SJSA1 (cell line): ENCODE measurements at regions not wholly inside any gene's neighbourhood (a gene's known extent, or its start where the extent isn't known, plus 50 kb on each side); places are given as distances from the start of the nearest gene placed in this dataset.

ENCODE experiments used
- DNase-seq, 2 experiments: peaks; one replicate each; pipeline ENCODE4 v3.0.0-alpha.2; 2015 to 2020; ENCODE audit warnings: low spot score in 2 of 2, low read depth in 1 of 2
- H3K27ac ChIP-seq: fragments of 250-450 bp; sonication (Bioruptor Pico); 2 replicates; pipeline ENCODE4 v1.5.1; 2020; ENCODE audit warnings: mild to moderate bottlenecking, moderate library complexity
- H3K27me3 ChIP-seq: fragments of 250-450 bp; sonication (Bioruptor Pico); replicated peaks from 2 replicates; pipeline ENCODE4 v1.5.1; 2020; ENCODE audit warnings: mild to moderate bottlenecking, moderate library complexity
- H3K36me3 ChIP-seq: fragments of 250-450 bp; sonication (Bioruptor Pico); 2 replicates; pipeline ENCODE4 v1.5.1; 2020; ENCODE audit warnings: mild to moderate bottlenecking
- H3K4me1 ChIP-seq: fragments of 250-450 bp; sonication (Bioruptor Pico); replicated peaks from 2 replicates; pipeline ENCODE4 v1.6.1; 2021; ENCODE audit warnings: mild to moderate bottlenecking
- H3K4me3 ChIP-seq: fragments of 250-450 bp; sonication (Bioruptor Pico); 2 replicates; pipeline ENCODE4 v1.5.1; 2020; ENCODE audit warnings: mild to moderate bottlenecking
- H3K9me3 ChIP-seq: fragments of 250-450 bp; sonication (Bioruptor Pico); replicated peaks from 2 replicates; pipeline ENCODE4 v1.5.1; 2020; ENCODE audit warnings: mild to moderate bottlenecking

DNA sequence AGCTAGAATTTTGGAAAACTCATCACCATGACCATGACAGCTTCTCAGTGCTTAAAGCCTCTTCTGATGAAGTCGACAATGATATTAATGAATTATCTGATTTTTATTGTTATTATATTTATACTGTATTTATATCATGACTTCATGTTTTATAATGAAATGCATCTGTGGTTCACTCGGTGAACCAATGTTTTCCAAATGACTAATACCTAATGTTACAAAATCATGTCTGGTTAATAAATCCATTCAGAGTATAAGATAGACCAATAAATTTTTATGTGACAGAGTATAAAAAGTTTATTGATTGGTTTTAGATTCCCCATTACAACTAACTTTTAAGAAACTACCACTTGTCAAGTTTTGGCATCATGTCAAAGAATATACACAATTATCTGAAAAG lies 416.5 kb downstream of the MLLT3 start:
- no peak for DNase-seq
- H3K27me3 ChIP-seq: no peaks in the 10 kb centered on the region
- no peak overlapping the region for H3K27ac ChIP-seq

DNA sequence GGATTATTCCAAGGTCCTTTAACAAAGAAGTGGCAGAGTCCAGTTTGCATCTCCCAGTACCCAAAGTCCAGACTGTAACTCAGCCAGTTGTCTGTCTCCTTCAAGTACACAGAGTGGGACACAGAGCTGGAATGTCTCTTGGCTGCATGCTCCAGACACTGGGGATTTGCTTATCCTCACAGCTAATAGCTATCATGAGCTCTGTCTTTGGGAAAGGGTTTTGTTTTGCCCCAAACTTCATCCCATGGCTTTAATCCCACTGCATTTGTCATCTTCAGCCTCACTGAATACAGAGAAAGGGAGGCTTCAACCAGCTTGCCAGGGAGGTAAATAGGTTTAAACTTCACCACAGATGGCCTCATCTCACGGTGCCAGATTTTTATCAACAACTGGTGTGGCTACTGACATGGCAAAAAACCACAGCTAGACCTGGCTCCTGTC lies 412.2 kb upstream of the SLC24A2 start:
- no peaks in the 10 kb centered on the region for H3K27me3 ChIP-seq
- no peak overlapping the region for H3K4me3 ChIP-seq
- H3K27ac ChIP-seq: no peak overlapping the region
- H3K9me3 ChIP-seq: no peaks in the 10 kb centered on the region
- DNase-seq: no peak
- no peaks in the 10 kb centered on the region for H3K4me1 ChIP-seq
- no peaks in the 10 kb centered on the region for H3K36me3 ChIP-seq

More for the DNA sequence above, 416.5 kb downstream of the MLLT3 start:
- Histone ChIP-seq H3K4me3 (no peak overlapping the region), H3K9me3 (no peaks in the 10 kb centered on the region), H3K36me3 (no peaks in the 10 kb centered on the region), H3K4me1 (no peaks in the 10 kb centered on the region)

DNA sequence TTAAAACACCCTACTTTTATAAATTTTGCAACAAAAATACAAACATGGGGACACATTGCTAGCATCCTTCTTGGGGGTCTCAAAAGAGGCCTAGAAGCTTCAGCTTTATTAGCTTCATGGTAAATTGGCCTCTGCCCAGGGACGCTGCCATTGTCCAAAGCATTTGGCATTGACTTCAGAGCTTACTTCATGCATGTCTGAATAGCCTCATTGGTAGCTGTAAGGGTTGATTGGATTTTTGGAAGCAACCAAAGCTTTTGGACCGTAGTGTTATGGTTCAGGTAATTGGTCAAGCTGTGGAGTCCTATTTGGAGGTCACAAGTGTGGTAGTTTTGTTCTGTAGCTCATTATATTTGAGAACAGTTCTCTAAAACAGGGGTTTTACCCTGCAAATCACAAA lies 411.7 kb upstream of the SLC24A2 start:
- Histone ChIP-seq H3K4me1 (no peaks in the 10 kb centered on the region), H3K27ac (no peak overlapping the region), H3K9me3 (no peaks in the 10 kb centered on the region), H3K4me3 (no peak overlapping the region), H3K36me3 (no peaks in the 10 kb centered on the region), H3K27me3 (no peaks in the 10 kb centered on the region)
- DNase-seq: no peak

DNA sequence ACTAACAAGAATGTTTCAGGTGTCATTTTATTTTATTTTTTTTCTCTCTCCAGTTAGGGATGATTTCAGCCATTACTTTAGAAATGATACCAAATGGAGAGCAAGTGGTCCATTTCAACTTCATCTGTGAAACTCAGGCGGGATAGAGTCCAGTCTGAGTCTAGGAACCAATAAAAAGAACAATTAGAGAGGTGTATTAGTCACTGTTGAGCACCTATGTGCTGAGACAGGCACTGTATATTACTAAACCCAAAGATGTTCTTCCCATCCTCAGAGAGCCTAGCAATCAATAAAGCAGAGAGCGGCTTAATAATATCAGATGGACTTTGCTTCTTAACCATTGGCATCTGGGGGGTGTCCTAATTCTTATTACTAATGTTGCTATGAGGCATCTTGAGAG lies 410.3 kb upstream of the SLC24A2 start:
- H3K27me3 ChIP-seq: no peaks in the 10 kb centered on the region
- no peak overlapping the region for H3K4me3 ChIP-seq
- H3K36me3 ChIP-seq: no peaks in the 10 kb centered on the region
- H3K9me3 ChIP-seq: no peaks in the 10 kb centered on the region
- no peak for DNase-seq
- H3K27ac ChIP-seq: no peak overlapping the region
- H3K4me1 ChIP-seq: no peaks in the 10 kb centered on the region

DNA sequence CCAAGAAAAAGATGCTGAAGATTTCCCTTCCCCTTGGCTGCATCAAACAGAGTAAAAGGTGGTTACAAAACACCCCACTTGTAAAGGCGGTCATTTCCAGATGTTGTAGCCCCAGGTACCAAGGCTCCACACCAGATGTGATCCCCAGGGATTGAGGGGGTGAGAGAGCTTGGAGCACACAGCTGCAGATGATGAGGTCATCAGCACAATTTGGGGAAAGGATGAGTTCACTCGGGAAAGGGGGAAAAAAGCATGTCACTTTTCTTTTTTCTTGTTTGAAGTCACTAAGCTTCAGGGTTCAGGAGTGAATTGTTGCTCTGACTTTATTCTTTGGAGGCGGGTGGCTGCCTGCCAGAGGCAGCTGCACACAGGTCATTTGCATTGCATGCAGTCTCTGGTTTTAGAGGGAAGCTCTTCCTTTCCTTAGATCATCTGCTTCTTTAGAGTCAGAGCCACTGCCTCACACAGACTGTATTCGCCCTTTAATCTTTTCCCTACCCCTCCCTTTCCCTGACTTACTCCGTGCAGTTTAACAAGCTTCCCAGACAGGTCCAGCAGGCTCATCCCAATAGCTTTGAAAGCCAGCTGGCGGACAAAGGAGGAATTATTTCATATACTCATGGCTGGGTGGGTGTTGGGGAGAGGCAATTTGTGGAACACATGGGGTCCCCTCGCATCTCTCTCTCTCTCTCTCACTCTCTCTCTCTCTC lies 409.3 kb upstream of the SLC24A2 start:
- Histone ChIP-seq H3K27me3 (no peaks in the 10 kb centered on the region), H3K36me3 (no peaks in the 10 kb centered on the region), H3K4me1 (no peaks in the 10 kb centered on the region), H3K4me3 (no peak overlapping the region), H3K9me3 (no peaks in the 10 kb centered on the region), H3K27ac (no peak overlapping the region)
- no peak for DNase-seq

DNA sequence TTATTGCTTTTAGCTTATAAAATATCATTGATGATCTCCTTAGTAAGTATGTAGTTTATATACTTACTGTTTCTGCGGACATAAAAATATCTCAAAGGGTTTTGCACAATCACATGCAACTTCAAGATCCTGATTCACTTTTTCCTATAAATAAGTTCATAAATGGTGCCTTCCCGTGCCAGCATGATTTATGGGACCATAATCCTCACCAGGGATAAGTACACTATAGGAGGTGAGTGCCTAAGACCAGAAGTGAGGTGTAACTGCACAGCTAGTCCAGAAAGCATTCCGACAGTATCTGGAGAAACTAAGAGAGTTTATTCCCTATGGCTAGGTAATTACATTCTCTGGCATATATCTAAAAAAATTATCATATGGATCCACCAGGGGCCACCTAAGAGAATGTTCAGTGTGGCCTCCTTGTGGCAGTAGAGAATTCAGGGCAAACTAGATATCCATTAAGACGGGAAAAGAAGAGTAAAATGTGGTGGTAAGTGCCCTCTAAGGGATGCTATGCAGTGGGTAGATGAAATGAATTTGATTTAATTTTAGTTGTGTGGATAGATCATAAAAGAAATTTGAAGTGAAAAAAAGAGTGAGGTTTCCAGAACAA lies 402.5 kb upstream of the SLC24A2 start:
- no peak overlapping the region for H3K4me3 ChIP-seq
- no peak overlapping the region for H3K27ac ChIP-seq
- no peaks in the 10 kb centered on the region for H3K27me3 ChIP-seq
- no peaks in the 10 kb centered on the region for H3K9me3 ChIP-seq
- H3K36me3 ChIP-seq: no peaks in the 10 kb centered on the region
- H3K4me1 ChIP-seq: no peaks in the 10 kb centered on the region
- no peak for DNase-seq

DNA sequence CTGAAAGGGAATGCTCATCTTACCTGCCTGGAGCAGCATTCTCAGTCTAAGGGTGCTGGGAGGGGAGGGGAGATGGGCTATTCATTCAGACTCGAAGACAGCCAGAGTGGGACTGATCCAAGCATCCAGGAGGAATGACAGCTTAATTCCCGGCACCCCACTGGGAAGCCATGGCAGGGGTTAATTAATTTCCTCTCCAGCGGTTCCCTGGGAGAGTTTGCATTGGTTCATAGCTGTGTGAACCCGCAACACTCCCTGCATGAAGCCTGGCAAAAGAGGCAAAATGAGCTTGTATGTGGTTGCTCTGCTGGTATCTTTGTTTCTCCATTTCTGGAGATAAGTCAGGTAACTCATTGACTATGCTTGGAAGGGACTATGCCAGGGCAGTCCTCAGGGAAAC lies 401.0 kb upstream of the SLC24A2 start:
- no peak overlapping the region for H3K27ac ChIP-seq
- no peak for DNase-seq
- H3K4me3 ChIP-seq: no peak overlapping the region
- no peaks in the 10 kb centered on the region for H3K9me3 ChIP-seq
- H3K4me1 ChIP-seq: no peaks in the 10 kb centered on the region
- H3K27me3 ChIP-seq: no peaks in the 10 kb centered on the region
- no peaks in the 10 kb centered on the region for H3K36me3 ChIP-seq

DNA sequence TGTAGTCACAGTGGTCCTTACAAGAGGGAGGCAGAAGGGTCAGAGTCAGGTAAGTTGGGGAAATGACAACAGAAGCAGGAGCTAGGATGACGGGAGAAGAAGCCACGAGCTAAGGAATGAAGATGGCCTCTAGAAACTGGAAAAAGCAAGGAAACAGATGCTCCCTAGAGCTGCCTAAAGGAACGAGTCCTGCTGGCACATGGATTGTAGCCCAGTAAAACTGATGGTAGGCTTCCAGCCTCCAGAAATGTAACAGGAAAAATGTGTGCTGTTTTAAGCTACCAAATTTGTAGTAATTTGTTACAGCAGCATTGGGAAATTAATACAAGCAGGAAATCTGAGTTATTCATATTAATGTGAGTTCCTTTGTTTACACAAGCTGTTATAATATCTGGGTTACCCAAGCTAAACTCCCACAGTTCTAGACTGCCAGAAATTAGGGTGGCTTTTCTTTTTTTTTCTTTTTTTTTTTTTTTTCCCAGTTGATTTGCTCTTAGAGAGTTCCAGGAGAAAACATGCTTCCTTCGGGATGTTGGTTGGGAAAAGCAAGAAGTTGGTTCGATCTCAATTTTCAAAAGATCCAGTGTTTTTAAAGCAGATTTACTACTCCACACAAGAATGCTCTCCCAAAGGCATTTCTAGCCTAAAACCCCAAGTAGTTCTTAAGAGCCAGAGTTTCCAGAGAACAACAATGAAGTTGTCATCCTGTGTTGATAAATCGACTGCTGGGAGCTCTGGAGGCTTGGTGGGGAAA lies 400.0 kb upstream of the SLC24A2 start:
- Histone ChIP-seq H3K27me3 (no peaks in the 10 kb centered on the region), H3K4me1 (no peaks in the 10 kb centered on the region), H3K27ac (no peak overlapping the region), H3K36me3 (no peaks in the 10 kb centered on the region), H3K9me3 (no peaks in the 10 kb centered on the region), H3K4me3 (no peak overlapping the region)
- no peak for DNase-seq

DNA sequence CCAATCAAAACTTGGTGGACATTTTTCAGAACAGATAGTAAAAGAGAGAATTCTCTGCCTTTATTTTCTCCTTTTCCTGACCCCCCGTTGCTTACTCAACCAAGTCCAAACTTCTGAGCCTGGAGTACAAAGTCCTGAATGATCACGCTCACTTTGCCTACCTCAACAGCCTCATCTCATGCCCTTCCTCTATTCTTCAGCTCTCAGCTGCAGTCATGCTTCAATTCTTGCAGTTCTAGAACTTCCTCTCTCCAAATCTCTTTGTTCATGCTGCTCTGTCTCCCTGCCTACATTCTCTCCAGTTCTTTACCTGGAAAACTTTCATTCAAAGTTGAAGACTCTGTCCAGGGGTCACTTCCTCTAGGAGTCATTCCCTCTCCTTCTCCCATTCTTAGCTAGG lies 398.5 kb upstream of the SLC24A2 start:
- H3K9me3 ChIP-seq: no peaks in the 10 kb centered on the region
- H3K27me3 ChIP-seq: no peaks in the 10 kb centered on the region
- no peak overlapping the region for H3K4me3 ChIP-seq
- H3K27ac ChIP-seq: no peak overlapping the region
- no peaks in the 10 kb centered on the region for H3K36me3 ChIP-seq
- DNase-seq: no peak
- no peaks in the 10 kb centered on the region for H3K4me1 ChIP-seq

DNA sequence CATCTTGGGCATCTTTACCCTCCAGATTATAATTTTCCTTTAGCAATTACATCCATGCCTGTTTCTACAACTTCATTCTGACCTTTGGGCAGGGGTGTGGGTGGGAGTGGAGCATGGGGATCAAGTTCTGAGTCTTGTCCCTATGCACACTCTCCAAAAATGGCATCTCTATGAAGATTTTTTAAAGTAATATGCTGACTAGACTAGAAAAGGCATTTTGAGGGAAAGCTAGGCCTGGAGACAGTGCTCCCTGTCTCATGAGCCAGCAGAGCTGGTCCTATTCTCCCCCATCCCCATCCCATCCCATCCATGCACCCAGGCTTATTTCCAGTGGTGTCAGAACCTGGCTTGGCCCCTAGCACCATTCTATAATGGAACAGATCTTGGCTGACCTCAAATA lies 398.0 kb upstream of the SLC24A2 start:
- no peak overlapping the region for H3K4me3 ChIP-seq
- no peak for DNase-seq
- no peaks in the 10 kb centered on the region for H3K4me1 ChIP-seq
- H3K27ac ChIP-seq: no peak overlapping the region
- no peaks in the 10 kb centered on the region for H3K27me3 ChIP-seq
- H3K9me3 ChIP-seq: no peaks in the 10 kb centered on the region
- no peaks in the 10 kb centered on the region for H3K36me3 ChIP-seq

DNA sequence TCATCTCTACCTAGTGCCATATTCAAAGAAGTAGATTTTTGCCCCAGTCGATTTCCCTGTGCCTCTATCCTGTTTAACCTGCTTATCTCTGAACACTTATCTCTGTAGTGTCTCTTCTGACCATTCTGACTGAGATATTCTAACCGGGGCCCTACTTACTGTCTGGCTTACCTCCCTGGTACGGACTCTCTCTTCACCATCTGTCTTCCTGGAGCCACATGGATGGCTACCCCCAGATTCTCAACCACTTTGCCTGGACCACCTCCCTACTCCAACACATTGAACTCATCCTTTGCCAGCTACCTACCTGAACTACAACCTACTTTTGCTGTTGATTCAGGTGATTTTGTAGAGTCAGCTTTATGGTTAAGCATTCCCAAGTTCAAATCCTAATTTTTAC lies 397.4 kb upstream of the SLC24A2 start:
- H3K4me3 ChIP-seq: no peak overlapping the region
- no peaks in the 10 kb centered on the region for H3K27me3 ChIP-seq
- no peak overlapping the region for H3K27ac ChIP-seq
- no peaks in the 10 kb centered on the region for H3K36me3 ChIP-seq
- no peak for DNase-seq
- no peaks in the 10 kb centered on the region for H3K4me1 ChIP-seq
- H3K9me3 ChIP-seq: no peaks in the 10 kb centered on the region

DNA sequence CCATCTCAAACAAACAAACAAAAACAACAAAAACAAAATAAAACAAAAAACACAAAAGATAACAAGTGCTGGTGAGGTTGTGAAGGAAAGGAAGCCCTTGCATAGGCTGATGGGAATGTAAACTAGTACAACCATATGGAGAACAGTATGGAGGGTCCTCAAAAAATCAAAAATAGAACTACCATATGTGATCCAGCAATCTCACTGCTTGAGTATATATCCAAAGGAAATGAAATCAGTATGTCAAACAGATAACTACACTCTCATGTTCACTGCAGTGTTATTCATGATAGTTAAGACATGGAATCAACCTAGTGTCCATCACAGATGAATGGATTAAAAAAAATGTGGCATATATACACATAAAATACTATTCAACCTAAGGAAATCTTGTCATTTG lies 395.7 kb upstream of the SLC24A2 start:
- Histone ChIP-seq H3K27ac (no peak overlapping the region), H3K9me3 (no peaks in the 10 kb centered on the region), H3K36me3 (no peaks in the 10 kb centered on the region), H3K27me3 (no peaks in the 10 kb centered on the region), H3K4me1 (no peaks in the 10 kb centered on the region), H3K4me3 (no peak overlapping the region)
- DNase-seq: no peak

DNA sequence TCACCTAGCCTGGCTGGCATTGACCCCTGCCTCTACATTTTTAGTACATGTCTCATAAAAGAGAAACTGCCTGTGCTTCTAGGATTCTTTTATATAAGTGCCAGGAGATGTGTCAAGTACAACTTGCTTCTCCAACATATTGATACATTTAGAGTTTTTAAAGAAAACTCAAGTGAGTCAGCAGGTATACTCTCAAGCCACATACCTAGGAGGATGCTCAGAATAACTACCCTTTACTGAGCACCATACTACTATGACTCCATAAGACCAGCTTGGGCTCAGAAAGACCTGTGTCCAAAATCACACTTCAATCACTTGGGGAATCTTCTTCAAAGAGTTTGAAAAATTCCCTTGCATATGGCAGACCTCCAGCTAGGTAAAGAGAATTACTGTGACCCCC lies 389.8 kb upstream of the SLC24A2 start:
- no peaks in the 10 kb centered on the region for H3K4me1 ChIP-seq
- H3K9me3 ChIP-seq: no peaks in the 10 kb centered on the region
- H3K36me3 ChIP-seq: no peaks in the 10 kb centered on the region
- no peaks in the 10 kb centered on the region for H3K27me3 ChIP-seq
- H3K27ac ChIP-seq: no peak overlapping the region
- no peak overlapping the region for H3K4me3 ChIP-seq
- DNase-seq: no peak

DNA sequence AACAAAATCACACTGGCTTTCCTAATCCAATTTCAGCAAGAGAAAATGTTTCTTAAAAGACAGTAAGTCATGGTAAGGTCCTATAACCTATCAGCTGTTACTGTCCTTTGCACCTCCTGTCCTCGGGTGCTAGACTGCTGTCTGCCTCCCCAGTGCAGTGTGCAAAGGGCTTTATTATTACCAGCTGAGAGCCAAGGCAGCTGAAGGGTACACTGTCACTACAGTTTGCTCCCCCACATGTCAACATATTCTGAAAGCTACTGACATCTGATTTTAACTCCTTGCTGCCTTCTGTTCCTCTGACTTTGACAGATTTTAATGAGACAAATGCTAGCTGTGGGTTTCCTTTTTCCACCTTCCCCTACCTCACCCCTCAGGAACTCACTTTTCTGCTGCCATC lies 389.4 kb upstream of the SLC24A2 start:
- DNase-seq: no peak
- H3K36me3 ChIP-seq: no peaks in the 10 kb centered on the region

More for the DNA sequence above, 389.4 kb upstream of the SLC24A2 start:
- Histone ChIP-seq H3K4me3 (no peak overlapping the region), H3K4me1 (no peaks in the 10 kb centered on the region), H3K9me3 (no peaks in the 10 kb centered on the region), H3K27me3 (no peaks in the 10 kb centered on the region), H3K27ac (no peak overlapping the region)
